ENCODE measurements at regions not wholly inside any gene's neighbourhood (a gene's known extent, or its start where the extent isn't known, plus 50 kb on each side); places are given as distances from the start of the nearest gene placed in this dataset.

GRCh38 chr6:139536751-139537617 is 162.5 kb upstream of the CITED2 start:
- Histone ChIP-seq H3K9me3 (ENCODE audit: control insufficient read depth in 2 of 2, low read length in 2 of 2) (no peaks in the 10 kb centered on the region), H3K4me1 (ENCODE audit: control insufficient read depth, insufficient read depth, low read length, poor library complexity, severe bottlenecking) (peaks cover 19% of the 10 kb centered on the region), H3K36me3 (ENCODE audit: control insufficient read depth, insufficient read depth, low read length) (no peaks in the 10 kb centered on the region), H3K27me3 (ENCODE audit: control insufficient read depth, insufficient read depth, low read length) (no peaks in the 10 kb centered on the region), H3K27ac (ENCODE audit: insufficient read depth, low read length, poor library complexity, severe bottlenecking) (no peak overlapping the region), H3K4me3 (ENCODE audit: low read depth, low read length) (no peak overlapping the region)
- H3K4me3 Mint-ChIP-seq: no peak overlapping the region
- no peaks in the 10 kb centered on the region for H3K9me3 Mint-ChIP-seq
- no peak overlapping the region for H3K27ac Mint-ChIP-seq
- ATAC-seq (ENCODE audit: low read depth in 2 of 2) (no peak), DNase-seq (no peak)
- peaks cover 16 to 34% (median 25%) of the 10 kb centered on the region in 4 donors for H3K4me1 Mint-ChIP-seq
- no peaks in the 10 kb centered on the region for H3K27me3 Mint-ChIP-seq
- H3K36me3 Mint-ChIP-seq: no peaks in the 10 kb centered on the region

DNA sequence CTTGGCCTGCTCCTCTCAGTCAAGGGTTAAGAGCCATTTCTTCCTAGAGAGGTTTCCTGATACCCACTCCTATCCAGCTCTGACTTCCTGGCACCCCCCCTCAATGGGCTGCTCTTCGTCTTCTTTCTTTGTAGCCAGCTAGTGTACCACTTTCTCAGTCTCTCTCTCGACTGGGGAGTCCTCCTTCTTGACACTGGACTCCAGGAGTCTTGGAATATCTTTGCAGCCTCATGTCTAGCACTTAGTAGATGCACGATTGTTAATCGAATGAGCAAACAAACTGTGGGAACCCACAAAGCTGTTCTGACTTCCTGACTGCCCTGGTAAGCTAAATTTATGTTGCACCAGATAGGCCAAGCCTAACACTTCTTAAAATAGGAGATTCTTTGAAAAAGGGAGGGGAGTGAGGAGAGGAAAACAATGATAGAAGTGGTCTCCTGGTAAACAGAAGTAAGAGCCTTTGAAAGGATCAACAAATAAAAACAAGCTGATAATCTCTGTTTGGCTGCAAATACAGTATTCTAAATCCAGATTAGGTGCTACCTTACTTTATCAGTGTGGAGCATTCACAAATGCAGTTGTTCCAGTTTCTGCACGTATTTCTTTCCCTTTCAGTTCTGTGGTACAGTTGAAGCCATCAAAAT is 160.1 kb upstream of the CITED2 start:
- no peaks in the 10 kb centered on the region for H3K36me3 ChIP-seq (ENCODE audit: control insufficient read depth, insufficient read depth, low read length)
- peaks cover 13% of the 10 kb centered on the region for H3K4me1 ChIP-seq (ENCODE audit: control insufficient read depth, insufficient read depth, low read length, poor library complexity, severe bottlenecking)
- Mint-ChIP-seq H3K4me1 (peaks cover 12 to 32% (median 23%) of the 10 kb centered on the region in 4 donors), H3K4me3 (peak overlapping the region in 1 of 4 donors; percentile 28), H3K27ac (peak overlapping the region in 2 of 3 donors; percentile 21 to 65), H3K36me3 (no peaks in the 10 kb centered on the region), H3K9me3 (no peaks in the 10 kb centered on the region), H3K27me3 (no peaks in the 10 kb centered on the region)
- no peaks in the 10 kb centered on the region for H3K27me3 ChIP-seq (ENCODE audit: control insufficient read depth, insufficient read depth, low read length)
- peak overlapping the region; percentile 45 for H3K27ac ChIP-seq (ENCODE audit: insufficient read depth, low read length, poor library complexity, severe bottlenecking)
- ATAC-seq (ENCODE audit: low read depth in 2 of 2) (no peak), DNase-seq (peak in 1 of 3 donors; percentile 13)
- peak overlapping the region; percentile 23 for H3K4me3 ChIP-seq (ENCODE audit: low read depth, low read length)
- no peaks in the 10 kb centered on the region for H3K9me3 ChIP-seq (ENCODE audit: control insufficient read depth in 2 of 2, low read length in 2 of 2)

GRCh38 chr6:139533573-139534471 is 159.4 kb upstream of the CITED2 start:
- no peaks in the 10 kb centered on the region for H3K27me3 ChIP-seq (ENCODE audit: control insufficient read depth, insufficient read depth, low read length)
- H3K27ac ChIP-seq (ENCODE audit: insufficient read depth, low read length, poor library complexity, severe bottlenecking): peak overlapping the region; percentile 45
- H3K4me1 ChIP-seq (ENCODE audit: control insufficient read depth, insufficient read depth, low read length, poor library complexity, severe bottlenecking): peaks cover 13% of the 10 kb centered on the region
- Mint-ChIP-seq H3K9me3 (no peaks in the 10 kb centered on the region), H3K27ac (peak overlapping the region in 1 of 3 donors; percentile 21), H3K36me3 (no peaks in the 10 kb centered on the region), H3K4me3 (no peak overlapping the region), H3K27me3 (no peaks in the 10 kb centered on the region), H3K4me1 (peaks cover 11 to 31% (median 20%) of the 10 kb centered on the region in 4 donors)
- ATAC-seq (ENCODE audit: low read depth in 2 of 2): no peak
- no peaks in the 10 kb centered on the region for H3K9me3 ChIP-seq (ENCODE audit: control insufficient read depth in 2 of 2, low read length in 2 of 2)
- peak overlapping the region; percentile 23 for H3K4me3 ChIP-seq (ENCODE audit: low read depth, low read length)
- no peaks in the 10 kb centered on the region for H3K36me3 ChIP-seq (ENCODE audit: control insufficient read depth, insufficient read depth, low read length)
- DNase-seq: no peak

DNA sequence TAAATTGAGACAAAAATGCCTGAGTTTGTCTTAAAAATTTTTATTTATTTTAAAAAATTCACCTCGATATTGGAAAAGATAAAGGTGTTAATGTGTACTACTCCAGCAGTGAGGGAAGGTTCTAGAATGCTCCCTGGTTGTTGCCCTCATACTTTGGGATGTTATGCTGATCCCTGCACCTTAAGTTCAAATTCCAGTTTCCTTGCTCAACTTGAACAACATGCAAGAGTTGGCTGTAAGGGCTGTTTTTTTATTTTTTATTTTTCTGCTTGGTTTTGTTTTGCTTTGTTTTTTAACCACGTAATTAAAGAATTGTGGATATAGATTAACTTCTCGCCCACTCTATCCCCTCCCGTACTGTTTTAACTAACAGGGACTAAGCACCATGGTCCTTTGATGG is 158.7 kb upstream of the CITED2 start:
- Mint-ChIP-seq H3K4me3 (no peak overlapping the region), H3K9me3 (no peaks in the 10 kb centered on the region), H3K27ac (peak overlapping the region in 1 of 3 donors; percentile 10), H3K27me3 (no peaks in the 10 kb centered on the region), H3K36me3 (no peaks in the 10 kb centered on the region), H3K4me1 (peaks cover 11 to 31% (median 20%) of the 10 kb centered on the region in 4 donors)
- H3K27ac ChIP-seq (ENCODE audit: insufficient read depth, low read length, poor library complexity, severe bottlenecking): no peak overlapping the region
- ATAC-seq (ENCODE audit: low read depth in 2 of 2) (no peak), DNase-seq (no peak)
- H3K36me3 ChIP-seq (ENCODE audit: control insufficient read depth, insufficient read depth, low read length): no peaks in the 10 kb centered on the region
- H3K9me3 ChIP-seq (ENCODE audit: control insufficient read depth in 2 of 2, low read length in 2 of 2): no peaks in the 10 kb centered on the region
- no peak overlapping the region for H3K4me3 ChIP-seq (ENCODE audit: low read depth, low read length)
- no peaks in the 10 kb centered on the region for H3K27me3 ChIP-seq (ENCODE audit: control insufficient read depth, insufficient read depth, low read length)
- peaks cover 13% of the 10 kb centered on the region for H3K4me1 ChIP-seq (ENCODE audit: control insufficient read depth, insufficient read depth, low read length, poor library complexity, severe bottlenecking)

GRCh38 chr6:139531148-139532115 is 157.0 kb upstream of the CITED2 start:
- no peaks in the 10 kb centered on the region for H3K9me3 ChIP-seq (ENCODE audit: control insufficient read depth in 2 of 2, low read length in 2 of 2)
- H3K27ac ChIP-seq (ENCODE audit: insufficient read depth, low read length, poor library complexity, severe bottlenecking): peak overlapping the region; percentile 68
- H3K27me3 ChIP-seq (ENCODE audit: control insufficient read depth, insufficient read depth, low read length): no peaks in the 10 kb centered on the region
- no peaks in the 10 kb centered on the region for H3K36me3 ChIP-seq (ENCODE audit: control insufficient read depth, insufficient read depth, low read length)
- Mint-ChIP-seq H3K4me3 (peak overlapping the region; percentile 19 to 73 (median 56)), H3K9me3 (no peaks in the 10 kb centered on the region), H3K36me3 (no peaks in the 10 kb centered on the region), H3K4me1 (peaks cover 11 to 31% (median 20%) of the 10 kb centered on the region in 4 donors), H3K27me3 (no peaks in the 10 kb centered on the region), H3K27ac (peak overlapping the region; percentile 11 to 89 (median 81))
- ATAC-seq (ENCODE audit: low read depth in 2 of 2) (peak; percentile 72 to 80), DNase-seq (peak; percentile 12 to 51 (median 47))
- peaks cover 13% of the 10 kb centered on the region for H3K4me1 ChIP-seq (ENCODE audit: control insufficient read depth, insufficient read depth, low read length, poor library complexity, severe bottlenecking)
- H3K4me3 ChIP-seq (ENCODE audit: low read depth, low read length): peak overlapping the region; percentile 63

DNA sequence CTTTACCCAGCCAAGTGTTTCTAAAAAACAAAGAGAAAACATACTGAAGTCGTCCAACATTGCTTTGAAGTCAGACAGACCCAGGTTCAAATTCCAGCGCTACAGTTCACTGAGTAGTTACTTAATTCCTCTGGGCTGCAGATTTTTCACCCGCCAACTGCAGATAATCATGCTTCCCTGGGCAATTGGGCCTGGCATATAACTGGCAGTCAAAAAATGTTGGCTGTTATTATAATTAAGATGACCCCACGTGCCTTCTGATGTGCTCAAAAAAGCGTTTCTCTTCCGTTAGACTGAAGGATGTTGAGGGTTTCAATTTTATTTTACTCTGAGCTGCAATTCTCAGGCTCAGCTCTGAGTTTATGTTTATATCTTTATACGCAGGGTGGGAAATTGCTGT is 156.1 kb upstream of the CITED2 start:
- no peaks in the 10 kb centered on the region for H3K36me3 Mint-ChIP-seq
- Histone ChIP-seq H3K27ac (ENCODE audit: insufficient read depth, low read length, poor library complexity, severe bottlenecking) (peak overlapping the region; percentile 68), H3K27me3 (ENCODE audit: control insufficient read depth, insufficient read depth, low read length) (peaks cover 2% of the 10 kb centered on the region), H3K9me3 (ENCODE audit: control insufficient read depth in 2 of 2, low read length in 2 of 2) (no peaks in the 10 kb centered on the region), H3K4me1 (ENCODE audit: control insufficient read depth, insufficient read depth, low read length, poor library complexity, severe bottlenecking) (peaks cover 13% of the 10 kb centered on the region), H3K36me3 (ENCODE audit: control insufficient read depth, insufficient read depth, low read length) (no peaks in the 10 kb centered on the region), H3K4me3 (ENCODE audit: low read depth, low read length) (peak overlapping the region; percentile 63)
- peak in 1 of 2 donors; percentile 15 for ATAC-seq (ENCODE audit: low read depth in 2 of 2)
- no peaks in the 10 kb centered on the region for H3K9me3 Mint-ChIP-seq
- H3K27me3 Mint-ChIP-seq: no peaks in the 10 kb centered on the region
- H3K4me1 Mint-ChIP-seq: peaks cover 8 to 28% (median 18%) of the 10 kb centered on the region in 4 donors
- peak overlapping the region in 2 of 3 donors; percentile 81 to 89 for H3K27ac Mint-ChIP-seq
- H3K4me3 Mint-ChIP-seq: peak overlapping the region; percentile 19 to 73 (median 56)
- no peak for DNase-seq

Measured in CD4-positive, CD25-positive, alpha-beta regulatory T cell (primary cell).